Posterior vena cava (tissue), 2 donors: ENCODE measurements at regions not wholly inside any gene's neighbourhood (a gene's known extent, or its start where the extent isn't known, plus 50 kb on each side); places are given as distances from the start of the nearest gene placed in this dataset.

Experiments used
- DNase-seq: peaks from one replicate; pipeline ENCODE4 v3.0.0-alpha.2; 2020; ENCODE audit warnings: low spot score
- intact Hi-C, 2 donors: fragments of 100-400 bp; cut with DNase I; formaldehyde crosslinking; loops; one replicate each; pipeline versions ENCODE4 v1.14.1 to v1.14.2; 2022 to 2023
- donor health status: DM: yes; HTN: yes; CAD: no.
- donor health status: DM: yes; HTN: yes; CAD: no.

DNA sequence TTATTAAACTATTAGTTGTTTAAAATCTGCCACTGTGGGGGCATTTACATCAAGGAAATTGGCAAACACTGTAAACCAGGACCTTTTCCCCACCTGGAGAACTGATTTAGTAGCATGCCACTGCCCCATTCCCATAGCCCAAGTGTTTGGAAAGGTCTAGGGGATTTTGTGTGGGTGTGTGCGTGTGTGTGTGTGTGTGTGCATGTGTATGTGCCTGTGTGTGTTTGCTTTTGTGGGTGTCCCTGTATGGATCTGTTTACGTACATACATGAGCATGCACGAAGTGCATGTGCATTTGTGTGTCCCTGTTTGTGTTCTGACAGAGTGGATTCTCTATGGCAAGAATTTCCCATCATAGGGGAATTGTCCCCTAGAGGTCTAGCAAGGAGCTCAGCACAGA, 62.7 kb upstream of the LMO1 start:
- intact Hi-C loops = no loop called here
- DNase-seq = no peak

DNA sequence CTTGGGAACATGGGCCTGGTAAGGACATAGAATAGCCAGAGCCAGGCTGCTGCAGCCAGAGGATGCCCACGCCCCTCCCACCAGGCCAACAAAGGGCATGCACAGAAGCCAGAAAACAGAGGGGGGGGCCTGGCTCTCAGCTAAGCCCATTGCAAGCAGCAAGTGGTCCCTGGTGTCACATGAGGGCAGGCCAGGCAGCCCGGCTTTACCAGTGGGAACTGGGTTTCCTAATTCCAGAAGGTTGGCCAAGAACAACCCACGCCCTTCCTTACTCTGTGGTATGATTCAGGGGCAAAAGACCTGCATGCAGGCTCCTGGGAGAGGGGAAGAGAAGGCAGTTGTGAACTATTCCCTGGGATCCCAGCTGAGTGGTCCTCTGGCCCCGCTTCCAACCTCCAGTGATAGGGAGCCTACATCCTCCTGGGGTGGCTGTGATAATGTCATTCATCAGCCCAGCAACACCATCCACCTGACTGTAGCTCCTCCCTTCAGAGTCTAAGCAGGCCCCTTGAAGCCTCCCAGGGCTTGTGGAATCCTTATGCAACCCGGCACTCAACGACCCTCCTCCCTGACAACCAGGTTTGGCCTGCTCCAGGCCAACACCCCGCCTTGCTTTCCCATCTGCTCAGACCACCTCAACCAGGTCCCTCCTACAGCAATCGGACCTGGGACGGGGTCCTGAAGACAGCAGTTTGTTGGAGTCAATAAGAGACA, 62.1 kb upstream of the LMO1 start:
- intact Hi-C loops = no loop called here
- peak; percentile 54 for DNase-seq

DNA sequence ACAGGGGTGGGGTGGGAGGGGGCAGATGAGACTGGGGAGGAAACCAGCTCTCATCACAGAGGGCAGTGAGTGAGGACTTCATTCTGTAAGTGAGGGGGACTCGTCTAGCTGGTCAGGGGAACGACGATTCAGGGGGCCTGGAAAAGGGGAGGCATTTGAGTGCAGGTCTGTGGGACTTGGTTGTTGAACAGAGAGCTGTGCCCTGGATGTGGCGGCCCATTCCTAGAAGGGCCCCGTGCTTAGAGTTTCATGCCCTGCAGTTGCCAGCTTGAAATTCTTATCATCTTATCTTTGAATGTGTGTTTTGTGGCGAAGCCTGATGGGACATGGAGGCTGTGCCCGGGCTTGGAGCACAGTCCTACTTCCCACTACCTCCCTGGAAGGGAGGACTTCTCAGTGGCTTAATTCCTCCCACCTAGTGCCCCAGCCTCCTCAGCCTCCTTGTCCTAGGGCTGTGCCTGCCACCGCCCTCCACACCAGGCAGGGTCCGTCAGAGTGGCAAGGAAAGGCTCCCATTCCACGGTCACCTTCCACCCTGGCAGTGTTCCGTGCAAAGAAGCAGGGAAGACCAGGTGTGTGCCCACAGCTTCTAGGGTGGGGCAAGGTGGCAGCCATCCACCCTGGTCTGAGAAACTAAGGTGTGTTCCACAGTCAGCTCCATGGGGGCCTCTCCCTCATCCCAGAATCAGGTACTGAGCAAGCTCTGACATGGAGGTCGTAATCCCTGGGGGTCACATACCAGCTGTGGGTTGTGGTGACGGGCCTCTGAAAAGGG, 59.7 kb upstream of the LMO1 start:
- intact Hi-C loops = no loop called here
- DNase-seq = peak; percentile 45

DNA sequence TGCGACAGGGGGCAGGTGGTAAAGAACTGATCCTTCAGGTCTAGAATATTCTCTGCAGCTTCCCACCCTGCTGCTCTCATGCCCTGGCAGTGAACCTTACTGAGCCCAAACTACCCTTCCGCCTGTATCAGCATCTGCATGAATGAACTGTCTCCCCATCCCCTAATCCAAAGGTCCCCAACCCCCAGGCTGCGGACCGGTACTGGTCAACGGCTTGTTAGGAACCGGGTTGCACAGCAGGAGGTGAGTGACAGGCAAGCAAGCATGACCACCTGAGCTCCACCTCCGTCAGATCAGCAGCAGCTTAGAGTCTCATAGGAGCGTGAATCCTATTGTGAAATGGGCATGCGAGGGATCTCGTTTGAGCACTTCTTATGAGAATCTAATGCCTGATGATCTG, 58.2 kb upstream of the LMO1 start:
- peak; percentile 49 for DNase-seq
- intact Hi-C loops = no loop called here

DNA sequence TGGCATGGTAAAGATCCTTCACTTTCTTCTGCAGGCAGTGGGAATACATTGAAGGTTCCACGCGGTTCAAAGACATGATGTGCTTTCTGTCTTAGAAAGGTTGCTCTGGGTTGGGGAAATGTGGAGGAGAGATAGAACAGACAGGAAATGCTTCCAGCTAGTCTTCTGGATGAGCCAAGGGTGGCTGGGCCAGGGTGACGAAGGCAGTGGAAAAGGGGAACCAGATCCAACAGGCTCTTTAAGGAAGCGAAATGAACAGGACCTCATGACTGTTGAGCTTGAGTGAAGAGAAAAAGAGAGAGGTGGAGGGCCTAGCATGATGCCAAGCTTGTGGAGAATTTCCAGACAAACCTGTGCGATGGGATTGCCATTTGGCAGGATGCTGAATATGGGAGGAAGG, 56.4 kb upstream of the LMO1 start:
- peak; percentile 78 for DNase-seq
- intact Hi-C loops = loop anchor here in 1 of 2 donors (1.0 kb wide), 1 partner anchor 98 kb away; no protein-coding TSS in a partner anchor

DNA sequence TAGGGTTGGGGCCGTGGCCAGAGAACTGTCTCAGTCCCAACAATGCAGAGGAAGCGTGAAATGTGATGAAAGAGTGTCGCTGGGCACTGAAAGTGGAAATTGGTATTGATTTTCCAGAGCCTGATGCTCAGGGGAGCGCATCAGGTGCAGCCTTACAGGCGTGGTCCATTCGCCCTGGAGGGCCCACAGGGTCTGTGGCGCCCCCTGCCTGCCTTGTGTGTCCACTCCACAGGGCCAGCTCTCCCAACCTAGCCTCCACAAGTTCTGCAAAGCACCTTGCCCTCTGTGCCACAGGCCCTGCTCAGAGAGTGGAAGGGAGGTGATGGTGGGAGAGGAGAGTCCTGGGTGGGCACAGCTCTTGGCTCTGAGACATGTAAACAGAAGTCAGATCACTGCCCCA, 54.9 kb upstream of the LMO1 start:
- intact Hi-C loops = no loop called here
- DNase-seq = peak; percentile 64

DNA sequence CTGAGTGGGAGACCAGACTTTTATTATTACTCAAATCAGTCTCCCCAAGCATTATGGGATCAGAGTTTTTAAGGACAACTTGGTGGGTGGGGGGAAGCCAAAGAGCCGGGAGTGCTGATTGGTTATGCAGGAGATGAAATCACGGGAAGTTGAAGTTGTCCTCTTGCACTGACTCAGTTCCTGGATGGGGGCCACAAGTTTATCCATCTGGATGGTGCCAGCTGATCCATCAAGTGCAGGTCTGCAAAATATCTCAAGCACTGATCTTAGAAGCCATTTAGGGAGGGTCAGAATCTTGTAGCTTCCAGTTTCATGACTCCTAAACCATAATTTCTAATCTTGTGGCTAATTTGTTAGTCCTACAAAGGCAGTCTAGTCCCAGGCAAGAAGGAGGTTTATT, 53.5 kb upstream of the LMO1 start:
- intact Hi-C loops = no loop called here
- no peak for DNase-seq

DNA sequence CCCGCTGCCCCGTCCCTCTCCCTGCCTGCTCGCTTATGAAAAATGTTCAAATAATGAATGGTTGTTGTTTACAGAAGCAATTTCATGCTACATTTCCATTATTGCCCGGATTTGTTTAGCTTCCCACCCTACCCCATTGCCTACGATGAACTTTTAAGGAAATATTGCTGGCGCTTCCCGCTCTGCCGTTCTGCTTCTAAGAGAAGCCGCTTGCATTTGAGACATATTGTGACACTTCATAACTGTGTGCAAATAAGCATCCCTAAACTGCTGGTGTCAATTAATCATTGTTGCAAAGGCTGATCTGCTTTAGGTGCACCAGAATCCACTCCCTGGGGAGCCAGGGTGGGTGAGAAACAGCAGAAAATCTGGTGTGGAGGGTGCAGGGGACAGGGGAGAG, 52.3 kb upstream of the LMO1 start:
- intact Hi-C loops = no loop called here
- no peak for DNase-seq

DNA sequence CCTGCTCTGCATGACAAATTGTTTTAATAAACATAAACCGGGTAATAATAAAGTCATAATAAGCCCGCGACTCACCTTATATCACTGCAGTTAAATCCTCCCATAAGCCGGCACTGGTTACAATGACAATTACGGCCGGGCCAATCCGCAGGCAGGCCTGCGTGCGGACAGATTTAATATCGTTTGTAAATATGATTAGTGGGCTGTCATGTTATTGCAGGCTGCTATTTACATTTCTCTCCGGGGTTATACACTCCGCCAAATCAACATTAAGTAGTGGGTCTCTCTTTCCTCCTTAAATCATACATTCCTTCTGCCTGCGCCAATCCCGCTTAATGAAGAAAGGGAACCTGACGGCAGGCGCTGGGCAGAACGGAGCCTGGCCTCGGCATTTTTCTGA, 51.8 kb upstream of the LMO1 start:
- intact Hi-C loops = no loop called here
- peak; percentile 32 for DNase-seq

DNA sequence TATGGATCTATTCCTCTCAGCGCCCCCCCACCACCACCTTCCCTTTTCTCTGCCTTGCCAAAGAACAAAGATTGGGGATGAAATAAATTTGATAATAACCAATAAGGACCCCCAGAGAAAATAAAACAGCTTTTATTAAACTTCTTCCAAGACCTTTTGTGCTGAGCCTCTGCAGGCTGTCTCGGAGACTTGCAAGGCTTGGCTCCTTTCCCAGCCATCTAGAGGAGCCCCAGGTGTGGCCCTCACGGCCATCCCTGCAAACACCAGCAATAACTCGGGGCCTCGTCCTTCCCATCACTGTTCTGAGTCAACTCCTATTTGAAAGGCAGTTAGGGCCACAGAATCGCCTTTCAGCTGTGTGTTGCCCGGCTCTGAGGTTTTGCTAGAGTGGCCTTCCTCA, 51.2 kb upstream of the LMO1 start:
- intact Hi-C loops = no loop called here
- peak; percentile 62 for DNase-seq

DNA sequence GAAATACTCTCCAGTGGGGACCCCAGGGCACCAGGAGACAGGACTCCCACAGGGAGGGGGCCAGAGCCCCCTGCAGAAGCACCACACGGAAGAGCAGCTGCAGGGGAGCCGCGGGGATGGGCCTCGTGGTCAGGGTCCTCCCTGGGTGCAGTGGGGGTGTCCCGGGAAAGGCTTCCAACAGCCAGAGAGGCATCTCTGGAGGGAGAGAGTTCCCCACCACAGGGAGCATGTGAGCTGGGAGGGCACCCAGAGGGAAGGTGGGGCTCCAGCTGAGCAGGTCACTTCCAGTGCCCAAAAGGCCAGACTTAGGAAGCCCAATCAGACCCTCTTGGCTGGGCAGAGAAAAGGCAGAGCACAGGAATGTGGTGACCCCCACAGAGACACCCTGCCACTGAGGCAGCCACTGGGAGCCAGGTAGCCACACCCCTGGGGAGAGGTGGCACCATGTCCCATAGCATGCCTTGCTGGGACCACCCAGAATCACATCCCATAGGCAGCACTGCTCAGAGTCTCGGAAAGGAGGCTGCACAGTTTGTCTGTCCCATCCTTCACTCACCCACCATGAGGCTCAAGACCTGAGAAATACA, 49.9 kb upstream of the LMO1 start:
- peak; percentile 62 for DNase-seq
- intact Hi-C loops = no loop called here
